ENCODE measurements at regions not wholly inside any gene's neighbourhood (a gene's known extent, or its start where the extent isn't known, plus 50 kb on each side); places are given as distances from the start of the nearest gene placed in this dataset.

- ChIA-PET POLR2A (ENCODE audit: partially characterized antibody) (interaction anchor here (0.8 kb wide), 1 partner anchor 36 kb away, joined by 3 read pairs; no protein-coding TSS in a partner anchor), CTCF (ENCODE audit: partially characterized antibody) (interaction anchor here (0.8 to 1.5 kb wide), 2 partner anchors 119 to 808 kb away, joined by 4 read pairs; no protein-coding TSS in a partner anchor)
- Histone ChIP-seq H3K79me1 (ENCODE audit: low read depth, low read length) (no peaks in the 10 kb centered on the region), H2BK20ac (ENCODE audit: low read length) (no peak overlapping the region), H3K9me3 (ENCODE audit: insufficient read depth in 2 of 2, low read depth in 1 of 2, low read length in 1 of 2) (no peaks in the 10 kb centered on the region), H4K8ac (ENCODE audit: extremely low read depth, insufficient read depth, low read length) (no peak overlapping the region), H2AFZ (ENCODE audit: low read length) (no peak overlapping the region), H3K4ac (replicated peaks; ENCODE audit: insufficient read length, low read depth, low read length) (no peak overlapping the region), H2BK5ac (ENCODE audit: low read depth, low read length) (no peak overlapping the region), H2AK5ac (ENCODE audit: low read depth, low read length) (no peak overlapping the region), H2BK12ac (ENCODE audit: low read depth, low read length) (no peak overlapping the region), H3K27ac (ENCODE audit: low read depth, low read length) (no peak overlapping the region), H2BK120ac (replicated peaks; ENCODE audit: low read depth, low read length) (no peak overlapping the region), H4K20me1 (replicated peaks in 1 of 2; ENCODE audit: control insufficient read depth in 1 of 2, insufficient read depth in 2 of 2, low read length in 2 of 2) (no peaks in the 10 kb centered on the region), H3K56ac (replicated peaks; ENCODE audit: insufficient read length, low read depth, low read length) (no peak overlapping the region), H3K36me3 (ENCODE audit: control insufficient read depth in 2 of 4, insufficient read depth in 4 of 4, low read length in 3 of 4) (no peaks in the 10 kb centered on the region), H3K4me2 (ENCODE audit: insufficient read depth in 1 of 2, low read depth in 2 of 2, low read length in 2 of 2) (no peak overlapping the region), H3K23ac (ENCODE audit: insufficient read length) (no peak overlapping the region), H3K18ac (ENCODE audit: extremely low read depth, low read length) (no peak overlapping the region), H3K9ac (replicated peaks in 1 of 4; ENCODE audit: extremely low read depth in 1 of 4, low read depth in 3 of 4, low read length in 3 of 4) (no peak overlapping the region), H2BK15ac (ENCODE audit: low read length) (no peak overlapping the region), H3K79me2 (ENCODE audit: control insufficient read depth in 1 of 2, insufficient read depth in 2 of 2, low read length in 2 of 2) (no peaks in the 10 kb centered on the region), H4K5ac (ENCODE audit: insufficient read length, low read depth, low read length) (no peak overlapping the region), H3K27me3 (replicated peaks in 1 of 4; ENCODE audit: control insufficient read depth in 3 of 4, extremely low read depth in 1 of 4, insufficient read depth in 3 of 4, low read length in 3 of 4) (no peaks in the 10 kb centered on the region), H4K91ac (replicated peaks; ENCODE audit: insufficient read length, low read length) (no peak overlapping the region), H3K4me3 (ENCODE audit: extremely low read depth in 1 of 4, insufficient read depth in 2 of 4, low read depth in 3 of 4, low read length in 4 of 4) (no peak overlapping the region), H3K14ac (ENCODE audit: insufficient read length) (no peak overlapping the region), H3K23me2 (ENCODE audit: low read depth, low read length) (no peaks in the 10 kb centered on the region; the same call in 1 of the 2 replicates), H3K4me1 (replicated peaks in 1 of 4; ENCODE audit: control insufficient read depth in 3 of 4, insufficient read depth in 4 of 4, low read length in 3 of 4) (peaks cover 0 to 7% (median 3%) of the 10 kb centered on the region in 4 experiments; a peak in 4 of 7 replicates)
- no peak for FAIRE-seq
- 87% methylated on average over 3 of the region's 3 CpGs; no CpG with 5 or more reads in 1 of the 2 experiments for WGBS, 2 experiments (ENCODE audit: extremely low coverage in 1 of 2, insufficient coverage in 1 of 2, insufficient read length in 1 of 2, insufficient replicate concordance in 2 of 2, low coverage in 1 of 2, low lambda C conversion rate in 2 of 2, missing lambda C conversion rate in 1 of 2)
- no peak for TF ChIP-seq CTBP2 (IDR thresholded peaks at IDR 0.05; ENCODE audit: borderline replicate concordance, insufficient read depth, insufficient read length, low read length)
- peak; percentile 62 for TF ChIP-seq TAF7 (optimal IDR thresholded peaks at IDR 0.05; ENCODE audit: borderline replicate concordance, low read depth, low read length)
- 0 out of 2 replicates have a peak, but pooled peaks have one; percentile 47 for TF ChIP-seq TBP (IDR thresholded peaks at IDR 0.05; ENCODE audit: low read depth, low read length)
- DNase-seq (ENCODE audit: low read depth in 1 of 2, low spot score in 2 of 2) = no peak
Measured at GRCh38 chr3:118765636-118766305, 268.9 kb downstream of the IGSF11 start.
